ENCODE measurements at regions not wholly inside any gene's neighbourhood (a gene's known extent, or its start where the extent isn't known, plus 50 kb on each side); places are given as distances from the start of the nearest gene placed in this dataset.

DNA sequence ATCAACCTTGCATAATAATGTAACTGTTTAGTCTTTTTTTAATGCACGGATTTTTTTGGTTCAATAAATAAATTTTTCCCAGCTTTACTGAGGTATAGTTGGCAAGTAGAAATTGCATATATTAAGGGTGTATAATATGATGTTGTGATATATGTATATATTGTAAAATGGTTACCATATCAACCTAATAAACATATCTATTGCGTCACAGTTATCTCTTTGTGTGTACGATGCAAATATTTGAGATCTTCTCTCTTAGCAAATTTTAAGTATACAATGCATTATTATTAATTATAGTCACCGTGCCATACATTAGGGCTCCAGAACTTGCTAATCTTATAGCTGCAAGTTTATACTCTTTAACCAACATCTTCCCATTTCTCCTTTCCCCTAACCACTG lies 57.2 kb upstream of the TMEM161B start:
- TF ChIP-seq FOXM1 (IDR thresholded peaks at IDR 0.05; ENCODE audit: borderline replicate concordance) (no peak), ELF4 (IDR thresholded peaks at IDR 0.05) (no peak), BHLHE40 (IDR thresholded peaks at IDR 0.05; ENCODE audit: borderline replicate concordance) (no peak)

All from HEK293T (cell line).